HG03139 (cell line): ENCODE measurements at regions not wholly inside any gene's neighbourhood (a gene's known extent, or its start where the extent isn't known, plus 50 kb on each side); places are given as distances from the start of the nearest gene placed in this dataset.
"Not testable (repeated sequence)": the region's sequence is repeated elsewhere in the genome, so short reads cannot be mapped to it uniquely, and the experiment has no call there.

Source experiments
- ATAC-seq: cut with Tn5 transposase; IDR thresholded peaks from one replicate; pipeline ENCODE4 v1.9.1; 2021; ENCODE audit not compliant: unreplicated experiment

GRCh38 chr11:80327956-80328614 lies 887.3 kb upstream of the TENM4 start:
- no peak for ATAC-seq

DNA sequence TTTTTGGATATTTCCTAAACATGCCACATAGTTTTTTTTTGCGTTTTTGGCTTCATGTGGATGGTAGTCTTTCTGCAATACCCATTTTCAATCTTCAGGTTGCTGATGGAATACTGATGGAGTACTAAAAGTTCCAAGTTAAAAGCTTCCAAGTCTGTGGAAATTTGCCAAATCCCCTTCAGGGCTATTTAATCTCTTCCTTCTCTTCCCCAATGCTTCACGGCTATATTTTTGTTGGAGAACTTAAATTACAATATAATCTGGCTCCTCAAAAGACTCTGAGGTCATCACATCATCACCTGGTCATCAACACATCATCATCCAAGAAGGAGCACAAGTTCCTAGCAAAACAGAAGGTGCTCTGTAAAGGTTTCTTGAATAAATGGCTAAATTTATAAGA lies 881.0 kb upstream of the TENM4 start:
- no peak for ATAC-seq

- no peak for ATAC-seq
Observed at GRCh38 chr11:80320765-80321164, 879.9 kb upstream of the TENM4 start.

GRCh38 chr11:80320226-80320625 lies 879.4 kb upstream of the TENM4 start:
- no peak for ATAC-seq

DNA sequence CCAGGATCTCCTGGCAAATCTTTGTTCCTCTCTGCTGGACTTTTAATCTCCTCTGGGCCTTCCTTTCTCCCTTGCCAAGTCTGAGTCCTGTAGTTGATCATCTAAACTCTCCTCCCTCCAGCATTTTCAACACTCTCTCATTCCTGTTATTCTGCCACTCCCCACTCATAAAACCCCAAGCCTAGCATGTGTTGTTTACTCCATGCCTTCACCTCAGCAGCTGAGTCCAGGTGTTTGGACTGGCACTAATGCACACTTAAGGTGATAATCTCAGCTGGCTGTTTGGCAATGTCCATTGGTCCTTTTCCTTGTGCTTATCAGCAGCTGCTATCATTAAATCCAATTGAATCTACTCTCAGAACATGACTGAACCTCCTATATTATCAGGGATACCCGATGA lies 876.8 kb upstream of the TENM4 start:
- no peak for ATAC-seq

DNA sequence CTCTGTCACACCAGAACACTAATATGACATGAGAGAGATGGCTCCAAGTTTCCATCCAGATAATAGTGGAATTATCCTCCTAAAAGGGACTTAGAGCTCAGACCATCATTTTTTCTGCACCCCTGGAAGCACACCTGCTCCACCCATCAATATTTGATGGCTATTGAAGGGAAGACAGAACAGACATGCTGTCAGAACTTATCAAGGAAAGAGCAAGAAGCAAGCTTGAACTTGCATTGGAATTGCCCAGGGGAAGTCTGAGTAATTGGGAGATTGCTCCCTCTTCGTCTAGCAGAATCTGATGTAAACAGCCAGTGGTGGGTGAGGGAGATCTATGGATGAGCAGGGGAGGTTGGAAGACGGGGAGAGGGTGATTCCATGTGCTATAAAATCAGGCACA lies 874.4 kb upstream of the TENM4 start:
- ATAC-seq: no peak

GRCh38 chr11:80309301-80309700 lies 868.5 kb upstream of the TENM4 start:
- ATAC-seq: no peak

GRCh38 chr11:80307676-80308075 lies 866.8 kb upstream of the TENM4 start:
- ATAC-seq: no peak

- ATAC-seq: no peak
Observed at GRCh38 chr11:80297858-80298632, 857.2 kb upstream of the TENM4 start.

DNA sequence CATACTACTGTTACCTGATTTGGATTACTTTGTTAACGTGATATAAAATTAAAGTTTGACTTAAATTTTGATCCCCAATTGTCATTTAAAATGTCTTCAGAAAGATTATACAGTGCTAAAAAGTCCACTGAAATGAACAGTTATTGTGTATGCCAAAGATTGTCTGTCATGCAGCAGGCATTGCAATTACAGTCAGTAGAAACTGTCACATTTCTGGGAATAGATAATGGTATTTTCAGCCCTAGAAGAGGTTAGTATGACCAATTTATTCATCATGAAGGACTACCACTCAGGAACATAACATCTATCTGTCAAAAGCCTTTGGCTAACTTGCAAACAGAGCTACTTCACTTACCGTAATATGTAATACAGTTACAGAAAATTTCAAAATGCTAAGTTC lies 852.5 kb upstream of the TENM4 start:
- ATAC-seq: no peak

DNA sequence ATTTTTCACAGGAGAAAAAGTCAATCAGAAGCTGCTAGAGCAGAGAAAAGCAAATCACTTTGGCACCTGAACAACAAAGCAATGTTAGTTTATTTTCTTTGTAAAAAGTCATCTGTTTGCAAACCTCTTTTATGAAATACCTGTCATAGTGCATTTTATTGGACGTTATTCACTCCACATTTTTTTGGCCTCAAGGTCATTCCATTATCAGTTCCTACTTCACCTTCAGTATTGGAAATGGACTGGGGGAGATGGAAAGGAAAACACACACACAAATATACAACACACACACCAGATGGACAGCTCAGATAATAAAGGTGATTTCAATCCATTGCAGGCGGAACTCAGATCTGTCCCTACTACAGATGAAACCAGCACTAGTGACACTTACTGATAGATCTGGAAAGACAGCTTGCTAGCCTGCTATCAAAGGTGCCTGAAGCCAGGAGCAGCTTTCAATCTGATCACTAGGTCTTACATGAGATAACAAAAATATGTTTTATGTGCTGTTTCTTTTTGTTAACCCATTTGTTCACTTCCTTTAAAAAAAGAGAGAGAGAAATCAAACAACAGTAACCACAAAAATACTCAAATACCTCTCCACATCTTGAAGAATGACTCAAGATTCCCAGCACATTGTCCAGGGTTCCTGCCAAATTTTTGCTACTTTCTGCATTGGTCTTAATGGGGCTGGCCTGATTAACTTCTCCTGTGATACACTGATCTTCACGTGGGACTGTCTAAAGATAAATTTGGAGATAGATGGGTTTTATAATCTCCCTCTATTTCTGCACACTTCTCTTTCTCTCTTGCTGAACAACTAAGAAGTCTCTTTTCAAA lies 844.3 kb upstream of the TENM4 start:
- ATAC-seq: no peak

DNA sequence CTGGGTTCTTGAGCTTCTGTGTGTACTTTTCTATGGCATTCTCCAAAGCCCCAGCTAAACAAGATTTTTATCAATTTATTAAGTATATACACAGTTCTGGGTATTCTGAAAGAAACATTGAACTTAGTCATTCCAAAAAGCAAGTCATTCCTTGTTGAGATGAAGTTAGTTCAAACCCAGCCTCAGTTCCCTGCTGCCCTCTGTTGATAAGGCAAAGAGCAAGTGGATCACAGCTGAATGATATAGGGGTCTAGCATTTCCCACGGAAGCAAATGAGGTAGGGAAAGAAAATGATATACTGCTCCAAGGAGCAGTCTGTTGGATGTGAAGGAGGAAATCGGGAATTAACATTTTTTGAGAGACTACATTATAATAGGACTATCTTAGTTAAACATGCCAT lies 841.8 kb upstream of the TENM4 start:
- ATAC-seq: no peak

DNA sequence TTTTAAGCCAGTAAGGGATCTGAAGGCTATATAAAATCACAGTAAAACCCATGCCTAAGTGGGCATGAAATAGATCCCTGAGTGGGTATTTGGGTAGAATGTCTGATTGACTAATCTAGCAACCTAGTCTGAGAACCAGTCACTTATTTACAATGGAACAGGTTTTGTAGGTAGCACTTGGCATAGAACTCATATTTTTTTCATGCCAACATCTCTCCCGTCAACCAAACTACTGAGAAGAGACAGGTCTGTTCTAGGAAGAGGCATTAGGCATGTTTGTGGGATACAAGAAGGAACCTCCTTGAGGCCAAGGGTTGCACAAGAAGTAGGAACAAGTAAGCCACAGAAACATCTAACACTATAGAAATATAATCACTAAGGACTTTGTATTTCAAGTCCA lies 840.4 kb upstream of the TENM4 start:
- ATAC-seq: no peak

DNA sequence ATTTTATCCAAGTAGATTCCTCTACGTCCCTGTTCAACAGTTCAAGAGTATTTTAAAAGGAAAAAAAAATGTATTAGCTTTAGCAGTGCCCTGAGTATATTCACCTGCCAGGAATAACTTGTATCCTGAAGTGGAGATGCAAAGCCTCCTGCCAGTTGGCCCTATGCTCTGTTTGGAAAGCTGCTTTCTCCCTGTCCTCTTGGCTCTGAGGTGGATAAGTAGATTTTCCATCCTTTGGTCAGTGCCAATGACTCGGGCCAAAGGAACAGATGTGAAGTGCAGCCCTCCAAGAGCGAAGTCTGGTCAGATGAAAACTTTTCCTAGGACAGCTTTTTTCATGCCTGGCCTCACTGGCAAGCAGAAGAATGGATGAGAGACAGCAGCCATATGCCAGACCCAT lies 839.9 kb upstream of the TENM4 start:
- ATAC-seq: no peak

DNA sequence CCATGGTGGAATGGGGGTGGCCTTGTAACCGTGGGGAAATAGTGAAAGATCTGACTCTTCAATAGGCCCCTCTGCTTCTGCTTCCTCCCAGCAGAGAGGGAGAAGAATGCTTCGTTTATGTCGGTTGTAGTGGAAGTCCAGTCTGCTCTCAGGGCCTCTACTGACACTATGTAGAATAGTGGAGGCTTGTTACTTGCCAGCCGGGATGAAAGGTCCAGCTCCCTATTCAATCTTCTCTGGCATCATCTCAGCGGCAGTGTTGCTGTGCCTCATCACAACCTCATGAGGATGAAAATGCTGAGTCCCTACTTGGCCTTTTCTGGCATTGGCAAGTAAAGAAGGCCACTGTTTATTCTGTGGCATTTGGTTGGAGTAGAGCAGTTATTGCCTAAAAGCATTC lies 820.9 kb upstream of the TENM4 start:
- ATAC-seq: no peak

- not testable (repeated sequence) for ATAC-seq
Observed at GRCh38 chr11:80257319-80258015, 816.6 kb upstream of the TENM4 start.

GRCh38 chr11:80255021-80255420 lies 814.2 kb upstream of the TENM4 start:
- ATAC-seq: no peak

GRCh38 chr11:80241766-80242165 lies 800.9 kb upstream of the TENM4 start:
- no peak for ATAC-seq

GRCh38 chr11:80240245-80240644 lies 799.4 kb upstream of the TENM4 start:
- no peak for ATAC-seq

DNA sequence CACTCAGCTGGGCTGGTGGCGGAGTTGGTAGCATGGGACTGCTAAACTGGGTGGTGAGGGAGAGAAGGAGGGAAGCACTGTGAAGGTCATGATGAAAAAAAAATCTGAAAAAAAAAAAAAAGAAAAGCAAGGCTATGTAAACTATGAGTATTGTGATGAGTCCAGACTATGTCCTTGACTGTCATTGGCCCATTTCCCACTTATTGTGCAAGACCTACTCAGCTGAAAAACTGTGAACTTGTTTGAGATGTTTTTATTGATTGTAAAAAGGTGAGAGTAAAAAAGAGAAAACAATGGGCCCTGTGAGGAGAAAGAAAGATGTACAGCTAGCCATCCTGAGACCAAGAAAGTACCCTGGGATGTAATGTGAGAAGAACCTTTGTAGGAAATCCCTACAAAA lies 798.4 kb upstream of the TENM4 start:
- ATAC-seq: no peak

- ATAC-seq: no peak
Observed at GRCh38 chr11:80227915-80228314, 787.1 kb upstream of the TENM4 start.
